ENCODE measurements at regions not wholly inside any gene's neighbourhood (a gene's known extent, or its start where the extent isn't known, plus 50 kb on each side); places are given as distances from the start of the nearest gene placed in this dataset.
"Not testable (repeated sequence)": the region's sequence is repeated elsewhere in the genome, so short reads cannot be mapped to it uniquely, and the experiment has no call there.

DNA sequence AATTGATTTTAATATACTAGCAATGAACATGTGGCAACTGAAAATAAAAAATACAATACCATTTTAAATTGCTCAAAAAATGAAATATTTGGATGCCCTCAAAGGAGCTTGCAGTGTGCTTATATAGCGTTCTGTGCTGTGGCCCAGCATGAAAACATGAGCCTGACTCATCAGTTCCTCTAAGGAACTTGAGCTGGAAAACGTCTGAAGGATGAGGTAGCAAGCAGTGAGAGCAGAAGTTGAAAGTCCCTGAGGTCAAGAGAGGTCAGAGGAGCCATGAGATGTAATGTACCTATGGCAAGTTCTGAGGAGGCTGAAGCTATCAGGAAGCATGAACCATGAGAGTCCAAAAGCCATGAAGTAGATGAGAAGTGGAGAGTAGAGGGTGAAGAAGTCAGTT, 59.7 kb downstream of the HMGB3 start:
- DNase-seq (ENCODE audit: low spot score) = no peak

DNA sequence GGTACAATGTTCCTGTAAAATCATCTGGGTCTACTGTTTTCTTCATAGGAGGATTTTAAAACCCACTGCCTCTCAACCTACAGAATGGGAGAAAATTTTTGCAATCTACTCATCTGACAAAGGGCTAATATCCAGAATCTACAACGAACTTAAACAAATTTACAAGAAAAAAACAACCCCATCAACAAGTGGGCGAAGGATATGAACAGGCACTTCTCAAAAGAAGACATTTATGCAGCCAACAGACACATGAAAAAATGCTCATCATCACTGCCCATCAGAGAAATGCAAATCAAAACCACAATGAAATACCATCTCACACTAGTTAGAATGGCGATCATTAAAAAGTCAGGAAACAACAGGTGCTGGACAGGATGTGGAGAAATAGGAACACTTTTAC, 83.2 kb downstream of the HMGB3 start:
- not testable (repeated sequence) for DNase-seq (ENCODE audit: low spot score)

DNA sequence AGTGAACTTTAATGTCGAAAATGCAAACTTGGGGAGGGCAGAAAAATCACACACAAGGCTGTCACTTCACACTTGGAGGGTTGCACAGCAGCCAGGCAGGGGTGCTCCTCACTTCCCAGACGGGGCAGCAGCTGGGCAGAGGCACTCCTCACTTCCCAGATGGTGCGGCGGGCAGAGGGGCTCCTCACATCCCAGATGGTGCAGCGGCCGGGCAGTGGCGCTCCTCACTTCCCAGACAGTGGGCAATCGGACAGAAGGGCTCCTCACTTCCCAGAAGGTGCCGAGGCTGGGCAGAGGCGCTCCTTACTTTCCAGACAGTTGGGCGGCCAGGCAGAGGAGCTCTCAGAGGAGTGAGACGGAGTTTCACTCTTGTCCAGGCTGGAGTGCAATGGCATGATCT, 90.6 kb downstream of the HMGB3 start:
- DNase-seq (ENCODE audit: low spot score) = no peak

DNA sequence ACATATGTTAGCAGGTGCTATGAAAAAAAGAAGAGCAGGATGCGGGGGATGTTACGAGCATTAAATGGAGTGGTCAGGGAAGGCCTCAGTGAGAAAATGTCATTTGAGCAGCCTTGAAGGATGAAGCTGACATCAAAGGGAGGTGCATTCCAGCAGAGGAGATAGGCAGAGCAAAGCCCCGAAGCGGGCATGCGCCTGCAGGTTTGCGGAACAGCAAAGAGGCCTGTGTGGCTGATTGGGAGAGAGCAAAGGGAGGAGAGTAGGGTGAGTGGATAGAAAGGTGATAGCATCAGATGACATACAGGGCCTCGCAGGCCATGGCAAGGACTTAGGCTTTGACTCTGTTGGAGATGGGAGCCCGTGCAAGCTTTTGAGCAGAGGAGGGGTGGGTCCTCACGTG, 95.4 kb upstream of the GPR50 start:
- no peak for DNase-seq (ENCODE audit: low spot score)

DNA sequence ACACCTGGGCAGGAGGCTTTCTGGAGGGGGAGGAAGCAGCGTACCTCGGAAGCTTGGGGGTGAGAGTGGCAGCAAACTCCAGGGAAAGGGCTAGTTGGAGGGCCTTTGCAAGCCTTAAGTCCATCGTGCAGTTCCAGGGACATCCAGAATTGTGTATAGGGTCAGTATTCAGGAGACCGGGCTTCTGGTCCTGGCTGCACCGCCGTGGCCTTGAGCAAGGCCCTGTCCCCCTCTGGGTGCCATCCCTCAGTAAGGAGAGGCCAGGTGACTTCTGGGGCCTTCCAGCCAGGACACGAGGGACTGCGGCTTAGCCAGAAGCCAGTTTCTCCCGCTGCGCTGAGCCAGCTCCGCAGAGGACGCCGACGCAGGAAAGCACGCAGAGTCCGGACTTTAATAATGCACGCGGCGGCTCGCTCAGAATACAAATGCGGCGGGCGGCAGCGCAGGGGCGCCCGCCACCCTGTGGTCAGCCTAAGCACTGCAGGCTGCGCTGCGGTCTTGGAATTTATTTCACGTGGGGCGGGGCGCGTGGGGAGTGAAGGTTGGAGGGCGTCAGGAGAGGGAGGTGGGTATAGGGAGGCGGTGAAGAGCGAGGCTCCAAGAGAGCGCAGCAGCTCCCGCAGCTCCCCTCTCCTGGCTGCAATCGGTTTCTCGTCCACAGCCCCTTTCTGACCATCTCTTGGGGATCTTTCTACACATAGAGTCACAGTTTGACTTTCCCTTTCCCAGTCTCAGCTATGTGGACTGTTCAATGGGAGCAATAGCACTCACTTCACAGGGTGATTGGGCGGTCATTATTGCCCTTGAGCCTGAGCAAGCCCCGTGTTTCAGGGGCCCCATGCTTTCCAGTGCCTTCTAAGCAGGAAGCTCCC, 94.1 kb upstream of the GPR50 start:
- DNase-seq (ENCODE audit: low spot score) = peak; percentile 43

DNA sequence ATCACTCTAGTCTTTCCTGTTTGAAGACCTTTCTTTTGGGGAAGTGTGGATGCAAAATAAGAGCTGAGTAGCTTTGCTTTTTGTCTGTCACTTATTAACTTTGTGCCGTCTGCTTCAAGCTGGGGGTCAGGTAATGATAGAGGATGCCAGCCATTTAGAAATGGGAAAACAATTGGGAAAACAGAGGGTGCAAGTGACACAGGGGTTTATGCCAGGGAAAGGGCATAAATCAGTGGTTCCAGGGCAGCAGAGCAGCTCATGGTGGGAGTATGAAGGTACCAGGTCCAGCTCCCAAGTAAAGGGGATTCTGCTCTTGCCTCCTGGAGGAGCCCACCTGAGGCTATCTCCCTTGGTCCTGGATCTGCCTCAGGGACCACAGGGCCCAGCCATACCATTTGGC, 91.9 kb upstream of the GPR50 start:
- DNase-seq (ENCODE audit: low spot score) = no peak

DNA sequence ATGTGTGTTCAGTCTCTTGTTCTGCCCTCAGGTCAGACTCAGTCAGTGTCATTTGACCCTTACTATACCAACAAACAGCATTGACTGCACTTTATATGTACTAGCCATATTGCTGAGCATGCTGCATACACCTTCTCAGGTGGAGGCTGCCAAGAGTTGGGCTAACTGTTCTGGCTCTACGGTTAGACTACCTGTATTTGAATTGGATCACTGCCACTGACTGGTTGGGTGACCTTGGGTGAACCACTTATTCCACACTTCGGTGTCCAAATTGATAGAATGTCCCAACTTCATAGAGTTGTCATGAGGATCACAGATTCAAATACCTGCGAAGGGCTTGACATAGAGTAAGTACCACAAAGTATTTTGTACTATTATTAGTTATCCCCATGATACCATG, 91.2 kb upstream of the GPR50 start:
- no peak for DNase-seq (ENCODE audit: low spot score)

DNA sequence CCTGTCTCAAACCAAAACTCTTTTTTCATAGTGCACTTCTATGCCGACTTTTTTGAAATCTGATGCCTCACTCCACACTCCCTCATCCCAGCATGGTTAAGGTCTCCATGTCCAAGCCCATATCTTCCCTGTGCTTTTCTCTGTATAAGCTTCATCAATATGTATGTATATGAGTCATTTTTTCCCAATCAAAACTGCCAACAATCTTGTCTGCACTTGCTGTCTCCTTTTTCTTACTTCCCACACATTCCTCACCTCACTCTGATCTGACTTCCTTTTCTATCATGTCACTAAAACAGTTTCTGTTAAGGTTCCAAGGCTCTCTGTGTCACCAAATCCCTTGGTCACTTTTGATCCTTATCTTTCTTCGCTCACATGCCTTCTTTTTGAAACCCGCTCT, 88.2 kb upstream of the GPR50 start:
- no peak for DNase-seq (ENCODE audit: low spot score)

DNA sequence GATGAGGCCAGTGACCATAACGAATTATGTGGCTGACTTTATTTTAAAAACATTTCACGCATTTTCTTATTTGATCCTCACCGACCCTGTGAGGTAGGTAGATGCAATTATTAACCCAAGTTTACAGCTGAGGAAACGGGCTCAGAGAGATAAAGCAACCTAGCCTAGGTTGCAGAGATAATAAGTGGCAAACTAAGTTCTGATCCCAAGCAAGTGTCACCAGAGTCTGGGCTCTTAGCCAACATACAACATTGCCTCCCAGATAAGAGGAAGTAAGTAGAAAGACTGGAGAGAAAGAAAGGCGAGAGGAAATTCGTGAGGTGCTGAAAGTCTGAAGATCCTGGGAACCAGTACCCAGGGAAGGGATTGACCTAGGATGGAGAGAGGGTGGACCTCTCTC, 77.4 kb upstream of the GPR50 start:
- DNase-seq (ENCODE audit: low spot score) = no peak

DNA sequence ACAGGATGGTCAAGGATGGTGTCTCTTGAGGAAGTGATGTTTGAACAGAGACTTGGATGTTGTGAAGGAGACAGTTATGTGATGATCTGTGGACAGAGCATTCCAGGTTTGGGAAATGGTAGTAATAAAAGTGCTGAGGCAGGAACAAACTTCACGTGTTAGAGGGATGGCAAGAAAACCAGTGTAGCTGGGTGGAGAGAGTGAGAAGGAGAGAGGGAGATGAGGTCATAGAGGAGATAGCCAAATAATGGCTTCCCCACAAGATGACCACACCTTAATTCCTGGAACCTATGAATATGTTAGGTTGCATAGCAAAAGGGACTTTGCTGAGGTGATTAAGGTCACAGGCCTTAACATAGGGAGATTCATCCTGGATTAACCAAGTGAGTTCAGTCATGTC, 75.6 kb upstream of the GPR50 start:
- no peak for DNase-seq (ENCODE audit: low spot score)

DNA sequence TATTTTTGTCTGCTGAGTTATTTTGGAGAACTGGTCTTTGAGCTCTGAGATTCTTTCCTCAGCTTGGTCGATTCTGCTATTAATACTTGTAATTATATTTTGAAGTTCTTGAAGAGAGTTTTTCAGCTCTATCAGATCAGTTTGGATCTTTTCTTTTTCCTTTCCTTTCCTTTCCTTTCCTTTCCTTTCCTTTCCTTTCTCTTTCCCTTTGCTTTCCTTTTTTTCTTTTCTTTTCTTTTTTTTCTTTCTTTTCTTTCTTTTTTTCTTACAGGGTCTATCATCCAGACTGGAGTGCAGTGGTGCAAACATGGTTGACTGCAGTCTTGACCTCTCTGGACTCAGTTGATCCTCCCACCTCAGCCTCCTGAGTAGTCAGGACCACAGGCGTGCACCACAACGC, 63.2 kb upstream of the GPR50 start:
- DNase-seq (ENCODE audit: low spot score) = not testable (repeated sequence)
